Renal cortical epithelial cell (primary cell): ENCODE measurements at regions not wholly inside any gene's neighbourhood (a gene's known extent, or its start where the extent isn't known, plus 50 kb on each side); places are given as distances from the start of the nearest gene placed in this dataset.
"Not testable (repeated sequence)": the region's sequence is repeated elsewhere in the genome, so short reads cannot be mapped to it uniquely, and the experiment has no call there.

ENCODE experiments used
- DNase-seq: peaks from one replicate; pipeline ENCODE4 v3.0.0-alpha.2; 2011; ENCODE audit warnings: low read depth

DNA sequence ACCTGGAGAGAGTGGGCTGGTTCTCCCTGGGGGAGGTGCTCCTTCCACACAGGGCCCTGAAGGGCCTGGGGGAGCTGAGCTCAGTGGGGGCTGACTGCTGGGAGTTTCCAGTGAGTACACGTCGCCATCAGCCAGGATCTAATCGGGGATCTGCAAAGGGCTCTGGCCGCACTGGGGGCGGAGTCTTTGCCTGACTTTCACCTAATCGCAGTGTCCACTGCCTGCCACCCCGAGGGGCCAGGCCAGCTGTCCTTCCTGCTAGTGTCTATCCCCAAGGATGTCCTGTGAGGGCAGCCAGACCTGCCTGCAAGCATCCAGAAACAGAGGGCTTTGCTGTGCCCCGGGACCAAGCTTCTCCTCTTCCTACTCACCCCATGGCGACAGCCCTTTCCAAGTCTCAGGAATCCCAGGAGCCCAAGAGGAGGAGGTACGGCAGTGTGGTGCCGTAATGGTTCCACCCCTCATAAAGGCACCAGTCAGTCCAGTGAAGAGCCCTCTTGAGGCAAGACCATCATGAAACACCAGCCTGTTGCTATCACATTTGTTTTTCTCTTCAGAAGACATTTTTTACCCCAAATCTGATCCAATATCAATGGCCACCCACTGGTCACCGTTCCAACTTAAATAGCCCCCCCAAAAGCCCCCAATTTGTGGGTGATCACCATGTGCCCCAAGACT, 243.1 kb upstream of the ECI2 start:
- no peak for DNase-seq

DNA sequence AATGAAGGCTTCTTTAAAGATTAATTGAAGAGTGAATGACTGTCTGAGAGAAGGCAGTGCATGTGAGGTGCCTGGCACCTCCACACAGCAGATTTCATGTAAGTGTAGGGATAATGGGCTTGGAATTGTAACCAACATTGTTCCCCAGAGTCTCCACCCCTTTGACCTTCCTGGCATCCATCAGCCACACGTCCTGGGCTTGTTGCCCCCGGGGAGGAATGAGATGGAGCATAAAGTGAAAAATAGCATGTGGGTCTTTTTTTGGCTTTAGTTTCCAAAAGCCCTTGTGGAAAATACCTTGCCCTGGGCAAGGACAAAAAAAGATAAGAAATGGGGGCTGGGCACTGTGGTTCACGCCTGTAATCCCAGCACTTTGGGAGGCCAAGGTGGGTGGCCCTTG, 242.2 kb upstream of the ECI2 start:
- DNase-seq = peak; percentile 46

DNA sequence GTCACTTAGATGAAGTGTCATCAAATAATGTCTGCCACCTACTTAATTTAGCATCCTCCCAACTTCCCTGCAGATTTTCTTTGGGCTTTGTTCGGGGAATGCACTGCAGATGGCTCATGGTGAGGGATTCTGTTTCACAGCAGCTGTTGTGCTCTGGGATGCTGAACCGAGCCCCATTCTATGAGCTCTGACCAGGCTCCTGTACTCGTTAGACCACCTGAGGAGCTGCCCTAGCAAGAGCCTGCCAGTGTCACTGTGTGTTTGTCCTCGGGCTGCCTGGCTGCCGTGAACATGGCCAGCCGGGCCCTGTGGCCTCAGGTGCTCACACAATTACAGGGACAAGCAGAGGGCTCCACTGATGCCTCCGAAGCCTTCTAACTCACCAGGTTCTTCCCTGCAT, 238.8 kb upstream of the ECI2 start:
- no peak for DNase-seq

DNA sequence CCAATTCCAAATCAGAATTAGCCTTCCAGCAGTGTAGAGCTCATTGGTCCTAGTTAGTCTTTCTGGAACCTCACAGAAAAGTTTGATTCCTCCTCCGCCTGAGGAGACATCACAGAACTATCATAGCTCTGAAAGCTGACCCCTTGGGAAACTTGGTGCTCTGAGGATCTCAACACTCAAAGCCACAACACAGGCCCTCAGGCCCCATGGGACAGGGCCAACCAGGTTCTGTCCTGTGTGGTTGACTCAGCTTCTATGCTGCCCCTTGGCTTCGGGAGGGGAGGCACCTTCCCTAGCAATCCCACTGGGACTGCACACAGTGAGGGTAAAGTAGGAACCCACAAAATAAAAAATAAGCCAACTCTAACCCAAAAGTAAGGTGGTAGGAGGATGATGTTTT, 237.5 kb upstream of the ECI2 start:
- DNase-seq = no peak

DNA sequence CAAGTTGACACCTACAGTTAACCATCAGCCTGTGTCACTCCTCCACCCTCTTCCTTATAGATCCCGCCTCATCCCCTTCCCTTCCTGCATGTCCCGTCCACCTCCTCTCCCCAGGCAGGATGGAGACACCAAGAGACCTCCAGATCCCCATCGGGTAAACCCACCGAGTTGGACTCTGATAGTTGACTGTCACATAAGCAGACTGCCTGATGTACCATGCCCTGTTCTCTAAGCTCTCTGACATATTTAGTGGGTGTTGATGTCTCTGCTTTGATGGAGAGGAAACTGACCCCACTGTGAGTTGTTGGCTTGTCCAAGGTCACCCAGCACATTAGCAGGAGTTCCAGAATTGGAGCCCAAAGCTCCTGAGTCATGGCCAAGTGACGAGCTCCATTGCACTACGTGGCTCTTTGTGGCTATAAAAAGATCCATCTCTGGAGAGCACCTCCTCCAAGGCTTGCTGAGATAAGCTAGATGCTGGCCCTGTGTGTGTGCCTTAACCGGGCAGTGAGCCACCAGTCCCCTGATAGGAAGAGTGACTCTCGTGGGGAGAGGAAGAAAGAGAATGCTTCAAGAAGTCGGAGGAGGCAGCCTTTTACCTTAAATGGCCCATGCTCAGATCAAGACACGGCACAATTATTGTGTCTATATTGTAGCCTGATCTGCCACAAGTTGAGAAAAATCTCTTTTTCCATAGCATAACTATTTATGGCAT, 236.0 kb upstream of the ECI2 start:
- DNase-seq = no peak

DNA sequence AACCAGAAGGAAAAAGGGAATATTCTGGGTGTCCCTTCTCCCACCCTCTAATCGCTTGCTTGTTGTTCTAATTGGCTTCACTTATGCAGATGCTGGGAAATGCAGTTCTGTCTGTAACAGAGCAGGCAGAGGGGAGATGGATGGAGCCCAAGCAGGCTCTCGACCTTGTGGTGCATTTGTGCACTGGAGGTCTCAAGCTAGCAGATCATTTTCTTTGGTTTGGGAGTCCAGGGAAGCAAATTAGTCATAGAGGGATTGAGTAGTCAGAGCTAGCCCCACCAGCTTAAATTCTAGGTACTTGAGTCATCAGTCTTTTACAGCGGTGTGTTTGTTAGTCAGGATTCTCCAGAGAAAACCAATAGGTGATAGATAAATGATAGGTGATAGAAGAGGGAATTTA, 234.7 kb upstream of the ECI2 start:
- DNase-seq = peak; percentile 97

DNA sequence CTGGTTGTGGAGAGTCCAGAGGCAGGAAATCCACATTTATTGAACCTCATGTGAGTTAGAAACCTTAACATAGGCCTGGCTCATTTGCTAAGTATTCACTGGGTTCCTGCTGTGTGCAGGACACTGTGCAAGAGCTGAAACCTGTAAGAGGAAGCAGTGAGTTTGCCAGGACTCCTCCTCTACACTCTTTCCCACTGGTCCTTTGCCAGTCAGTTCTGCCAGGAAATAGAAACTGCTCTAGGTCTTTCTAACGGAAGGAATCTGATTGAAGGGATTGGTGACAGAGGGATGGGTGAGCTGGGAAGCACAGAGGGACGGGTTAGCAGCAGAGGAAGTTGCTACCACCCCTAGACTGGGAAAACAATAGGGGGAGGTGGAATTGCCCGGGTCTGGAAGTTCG, 234.2 kb upstream of the ECI2 start:
- DNase-seq = peak; percentile 51

DNA sequence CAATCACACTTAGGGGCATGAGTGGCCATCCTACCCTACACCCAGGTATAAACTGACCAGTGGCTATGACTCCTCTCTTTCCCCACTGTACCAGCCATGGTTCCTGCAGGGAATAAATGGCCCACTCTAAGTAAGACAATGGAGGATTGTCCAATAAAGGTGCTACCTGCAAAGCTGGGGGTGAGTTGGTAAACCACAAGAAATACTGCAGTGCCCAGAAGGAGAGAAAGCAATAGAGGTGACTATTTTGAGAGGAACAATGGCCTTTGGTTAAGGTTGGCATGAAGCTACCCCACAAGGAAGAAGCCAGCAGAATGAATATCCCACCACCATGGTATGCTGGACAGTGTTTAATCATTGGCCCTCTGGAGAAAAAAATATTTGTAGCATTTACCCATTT, 233.3 kb upstream of the ECI2 start:
- DNase-seq = peak; percentile 57

DNA sequence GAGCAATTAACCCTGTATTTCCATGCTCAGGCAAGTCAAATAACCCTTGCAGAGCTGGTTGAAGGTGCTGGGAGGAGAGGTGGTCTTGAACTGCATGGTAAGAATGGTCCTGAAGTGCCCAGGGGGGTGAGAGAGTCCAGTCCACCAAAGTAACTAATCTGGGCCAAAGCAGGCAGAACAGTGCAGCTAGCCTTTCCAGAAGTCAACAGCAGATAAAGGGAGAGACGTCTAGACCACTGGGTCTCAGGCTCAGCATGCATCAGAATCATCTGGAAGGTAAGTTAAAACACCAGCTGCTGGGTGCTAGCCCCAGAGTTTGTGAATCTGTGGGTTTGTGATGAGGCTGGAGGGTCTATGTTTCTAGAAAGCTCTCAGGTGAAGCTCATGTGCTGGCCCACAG, 232.3 kb upstream of the ECI2 start:
- no peak for DNase-seq

DNA sequence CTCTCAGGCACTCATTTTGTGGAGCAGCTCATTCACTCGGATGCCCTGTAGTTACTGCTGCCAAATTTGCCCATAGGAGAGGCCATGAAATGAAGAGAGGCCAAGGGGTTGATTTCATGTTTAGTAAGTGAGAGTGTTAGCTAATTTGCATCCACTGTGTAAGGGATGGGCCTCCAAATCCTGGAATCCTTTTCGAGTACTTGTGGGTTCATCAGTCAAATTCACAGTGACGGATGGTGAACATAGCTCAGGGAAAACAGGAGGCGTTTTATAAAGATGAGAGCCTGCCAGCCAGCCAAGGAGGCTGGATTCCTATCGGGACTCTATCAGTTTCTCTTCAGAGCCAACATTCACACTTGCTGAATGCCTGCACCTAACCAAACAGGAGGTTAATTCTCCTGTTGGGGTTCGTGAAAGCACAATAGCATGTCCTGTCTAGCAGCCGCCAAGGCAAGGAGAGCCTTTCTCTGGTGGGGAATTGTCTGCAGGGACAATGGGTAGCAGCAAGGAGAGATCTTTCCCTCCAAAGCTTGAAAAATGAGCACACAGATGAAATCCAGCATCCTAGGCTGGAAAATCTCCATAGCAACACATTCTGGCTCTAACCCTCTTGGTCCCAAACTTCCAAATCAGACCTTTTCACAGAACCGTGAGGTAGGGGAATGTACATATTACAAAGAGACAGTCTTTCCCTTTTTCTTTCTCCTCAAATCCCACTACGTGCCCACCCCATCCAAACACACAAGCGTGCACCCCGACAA, 231.4 kb upstream of the ECI2 start:
- DNase-seq = no peak

DNA sequence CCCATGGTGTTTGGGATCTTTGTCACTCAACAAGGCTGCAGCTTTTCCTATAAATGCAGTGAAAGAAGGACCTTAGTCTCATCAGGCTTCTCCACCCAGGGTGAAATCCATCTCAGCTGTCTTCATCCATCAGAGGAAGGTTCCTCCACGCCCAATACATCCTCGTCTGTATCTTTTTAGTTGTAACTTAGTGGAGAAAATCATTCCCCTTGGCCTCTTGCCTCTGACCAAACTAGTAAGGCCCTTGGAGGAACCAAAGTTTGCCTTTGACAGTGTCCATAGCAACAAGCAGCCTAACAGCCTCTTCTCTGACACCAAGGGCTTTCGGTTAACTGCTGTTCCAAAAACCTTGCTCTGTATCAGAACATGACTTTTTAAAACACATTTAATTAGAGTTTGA, 230.3 kb upstream of the ECI2 start:
- DNase-seq = no peak

DNA sequence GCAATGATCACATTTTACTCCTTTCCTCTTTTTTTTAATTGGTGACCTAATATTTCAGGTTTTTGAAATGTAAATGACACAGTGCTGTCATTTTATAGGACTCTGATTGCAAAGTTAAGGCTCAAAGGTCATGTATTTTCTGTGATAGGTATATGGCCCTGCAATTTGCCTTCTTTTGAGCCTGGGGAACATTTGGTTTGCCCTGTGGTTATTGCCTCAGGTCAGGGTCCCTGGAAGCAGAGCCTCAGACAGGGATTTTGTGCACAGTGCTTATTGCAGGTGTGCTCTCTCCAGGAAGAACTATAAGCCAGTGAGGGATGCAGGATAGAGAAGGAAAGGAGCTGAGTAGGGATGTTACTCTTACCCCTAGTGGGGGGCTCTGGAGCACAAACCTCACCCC, 229.3 kb upstream of the ECI2 start:
- no peak for DNase-seq

DNA sequence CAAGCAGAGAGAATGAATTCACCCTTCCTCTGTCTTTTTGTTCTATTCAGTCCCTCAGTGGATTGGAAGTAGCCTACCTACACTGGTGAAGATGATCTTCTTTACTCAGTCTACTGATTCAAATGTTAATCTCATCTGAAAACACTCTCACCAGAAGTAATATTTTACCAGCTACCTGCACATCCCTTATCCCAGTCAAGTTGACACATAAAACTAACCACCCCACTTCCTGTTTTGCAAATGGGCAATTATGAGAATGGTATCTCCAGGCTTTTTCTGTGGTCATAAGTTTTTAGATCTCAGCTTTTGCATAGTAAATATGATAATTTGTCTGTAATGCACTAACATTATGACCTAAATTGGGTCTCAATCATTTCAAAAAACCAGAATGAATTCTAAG, 228.8 kb upstream of the ECI2 start:
- no peak for DNase-seq

DNA sequence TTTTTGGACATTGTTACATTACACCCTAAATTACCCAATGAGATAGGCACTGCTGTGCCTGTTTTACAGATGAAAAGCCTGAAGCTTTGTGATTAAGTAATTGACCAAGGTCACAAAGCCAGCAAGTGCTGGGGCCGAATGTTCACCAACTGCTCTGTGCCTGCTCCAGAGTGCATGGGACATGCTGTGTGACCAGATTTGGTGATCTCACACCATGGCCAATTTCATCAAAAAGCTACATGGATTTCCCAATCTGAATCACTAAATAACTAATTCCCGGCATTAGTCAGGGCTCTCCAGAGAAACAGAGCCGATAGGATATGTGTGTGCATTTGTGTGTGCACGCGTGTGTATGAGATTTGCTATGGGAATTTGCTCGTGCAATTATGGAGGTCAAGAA, 228.3 kb upstream of the ECI2 start:
- DNase-seq = no peak

DNA sequence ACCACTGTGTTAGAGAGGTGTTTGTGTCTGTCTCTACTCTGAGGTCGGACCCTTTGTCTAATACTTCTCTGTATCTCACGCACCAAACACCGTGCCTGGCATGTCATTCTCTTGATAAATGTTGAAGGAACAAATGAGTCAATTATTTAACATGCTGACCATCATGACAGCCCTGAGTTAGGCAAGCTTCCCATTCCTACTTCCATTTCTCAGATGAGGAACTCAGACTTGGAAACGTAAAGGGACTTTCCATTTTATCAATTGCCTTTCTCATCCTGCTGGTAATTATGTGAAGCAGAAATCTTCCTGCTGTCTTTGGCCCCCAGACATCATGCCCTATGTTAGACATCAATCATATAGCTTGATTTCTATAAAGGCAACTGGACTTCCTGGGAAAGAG, 227.0 kb upstream of the ECI2 start:
- no peak for DNase-seq

DNA sequence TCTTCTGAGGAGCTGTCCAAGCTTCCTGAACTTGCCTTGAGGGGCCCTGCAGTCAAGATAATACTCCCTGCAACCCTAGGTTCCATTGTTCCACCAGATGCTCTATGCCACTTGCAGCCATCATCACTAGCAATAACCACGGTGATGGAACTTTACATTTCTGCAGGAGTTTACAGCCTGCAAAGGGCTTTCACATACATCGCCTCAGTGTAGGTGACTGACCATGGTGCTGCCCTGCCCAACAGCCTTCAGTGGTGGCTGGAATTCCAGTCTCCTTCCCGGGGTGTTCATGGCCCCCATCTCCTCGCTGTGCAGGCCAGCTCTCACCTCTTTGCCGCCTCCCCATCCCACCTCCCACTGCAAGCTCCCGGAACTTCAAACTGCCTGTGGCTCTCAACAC, 225.5 kb upstream of the ECI2 start:
- no peak for DNase-seq

DNA sequence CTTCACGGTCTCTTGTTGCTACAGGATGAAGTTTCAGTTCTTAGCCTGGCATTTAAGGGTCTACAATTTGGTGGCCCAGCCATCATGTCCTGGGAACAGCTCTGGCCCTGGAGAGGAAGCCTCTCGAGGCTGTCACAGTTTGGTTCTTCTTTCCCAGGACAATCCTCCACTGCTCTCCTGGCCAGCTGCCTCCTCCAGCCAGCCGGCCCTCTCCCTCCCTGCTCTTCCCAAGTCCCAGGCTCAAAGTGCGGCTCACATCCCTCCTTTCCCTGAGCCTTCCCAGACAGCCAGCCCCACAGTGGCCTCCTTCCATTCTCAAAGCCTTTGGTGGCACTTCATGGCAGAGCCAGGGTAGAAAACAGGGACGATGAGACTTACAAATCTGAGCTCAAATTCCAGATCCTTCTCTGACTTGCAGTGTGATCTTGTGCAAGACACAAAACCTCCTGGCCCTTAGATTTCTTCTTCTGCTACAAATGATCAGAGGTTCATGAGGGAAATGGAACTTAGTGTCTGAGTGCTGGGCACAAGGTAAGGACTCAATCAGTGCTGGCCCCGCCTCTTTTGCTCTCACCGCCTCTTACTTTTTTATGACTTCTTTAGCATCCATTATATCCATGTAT, 223.8 kb upstream of the ECI2 start:
- no peak for DNase-seq

DNA sequence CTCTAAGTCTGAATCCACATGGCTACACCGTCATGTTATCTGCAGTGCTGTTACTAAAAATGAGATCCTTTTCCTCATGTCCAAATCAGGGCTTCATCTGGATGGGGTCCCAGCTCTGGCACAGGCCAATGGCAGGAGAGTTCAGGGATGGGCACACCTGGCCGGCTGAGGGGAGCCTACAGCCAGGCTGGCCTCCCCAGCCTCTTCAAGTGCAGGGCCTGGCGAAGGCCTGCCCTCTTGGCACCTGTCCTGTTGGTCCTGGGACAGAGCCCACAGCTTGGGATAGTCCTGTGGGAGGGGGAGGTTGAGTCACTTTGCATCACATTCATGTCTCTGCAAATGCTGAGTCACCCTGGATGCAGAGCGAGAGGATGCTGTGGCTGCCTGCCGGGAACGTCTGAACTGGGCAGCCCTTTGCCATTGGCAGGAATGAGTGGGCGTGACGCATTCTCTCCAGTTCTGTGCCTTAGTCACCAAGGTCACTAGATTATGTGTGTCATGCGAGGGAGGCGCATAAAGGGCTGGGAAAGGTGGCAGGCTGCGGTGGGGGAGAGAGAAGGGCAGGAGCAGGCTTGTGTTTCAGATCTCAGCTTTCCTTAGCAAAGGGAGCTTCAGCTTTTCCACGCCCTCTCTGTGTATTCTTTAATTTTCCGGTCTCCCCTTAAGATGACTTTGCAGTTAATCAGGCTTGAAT, 223.2 kb upstream of the ECI2 start:
- peak; percentile 100 for DNase-seq

DNA sequence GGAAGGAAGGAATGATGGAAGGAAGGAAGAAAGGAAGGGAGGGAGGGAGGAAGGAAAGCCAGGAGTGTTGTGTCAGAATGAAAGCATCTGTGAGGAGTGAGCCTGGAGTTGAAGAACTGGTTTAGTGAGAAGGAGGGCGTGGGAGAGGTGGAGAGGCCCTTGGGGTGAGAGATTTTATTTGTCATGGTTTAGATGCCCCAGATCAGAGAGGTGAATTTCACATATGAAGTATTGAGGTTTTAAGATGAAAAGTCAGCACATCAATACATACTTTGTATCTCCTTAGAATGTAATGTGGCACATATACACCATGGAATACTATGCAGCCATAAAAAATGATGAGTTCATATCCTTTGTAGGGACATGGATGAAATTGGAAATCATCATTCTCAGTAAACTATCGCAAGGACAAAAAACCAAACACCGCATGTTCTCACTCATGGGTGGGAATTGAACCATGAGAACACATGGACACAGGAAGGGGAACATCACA, 222.3 kb upstream of the ECI2 start:
- not testable (repeated sequence) for DNase-seq

DNA sequence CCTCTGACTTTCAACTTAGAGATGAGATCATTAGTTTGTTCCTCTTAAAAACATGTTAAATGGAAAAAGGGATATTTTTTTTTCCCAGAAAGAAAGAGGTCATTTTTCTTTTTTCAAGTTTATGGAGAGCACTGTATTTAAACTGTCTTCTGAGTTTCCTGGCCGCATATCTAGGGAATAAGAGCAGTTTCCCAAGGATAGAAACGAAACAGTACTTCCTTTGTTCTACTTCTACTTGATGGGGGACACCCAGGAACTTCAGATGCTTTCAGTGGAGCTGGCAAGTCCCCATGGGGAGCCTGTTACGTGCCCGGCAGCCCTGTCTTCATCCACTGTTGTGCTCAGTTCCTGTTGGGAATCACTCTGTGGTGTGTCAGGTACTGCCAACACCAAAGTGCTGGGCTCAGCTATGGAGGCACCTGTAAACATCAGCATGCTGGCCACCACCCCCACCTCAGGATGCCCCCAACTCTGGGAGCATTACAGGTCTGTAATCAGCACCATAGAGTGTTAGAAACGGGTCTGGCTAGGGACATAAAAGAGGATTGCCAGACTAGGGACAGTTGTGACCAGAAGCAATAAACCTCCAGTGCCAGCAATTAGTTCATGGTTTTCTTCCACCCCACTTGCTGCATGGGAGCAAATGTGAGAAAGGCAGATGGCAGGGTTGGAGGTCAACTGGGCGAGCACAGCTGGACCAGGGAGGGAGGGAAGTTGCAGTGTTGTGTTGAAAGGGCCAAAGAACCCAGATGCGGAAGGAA, 221.7 kb upstream of the ECI2 start:
- no peak for DNase-seq

DNA sequence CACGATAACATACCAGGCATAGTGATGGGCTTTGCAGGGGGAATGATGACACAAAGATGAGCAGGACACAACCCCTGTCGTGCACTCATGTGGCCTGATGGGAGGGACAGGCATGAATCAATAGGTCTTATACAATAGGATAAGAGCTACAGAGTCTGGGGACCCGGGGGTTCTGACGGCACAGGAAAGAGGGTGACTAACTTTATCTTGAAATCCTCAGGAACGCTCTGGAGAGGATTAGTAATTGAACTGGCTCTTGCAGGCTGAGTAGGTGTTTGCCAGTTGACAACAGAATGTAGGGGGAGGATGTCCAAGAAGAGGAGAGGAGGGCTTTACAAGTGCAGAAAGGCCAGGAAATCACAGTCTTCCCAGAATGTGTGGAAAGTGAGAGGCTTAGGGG, 219.9 kb upstream of the ECI2 start:
- peak; percentile 77 for DNase-seq
